ENCODE measurements at regions not wholly inside any gene's neighbourhood (a gene's known extent, or its start where the extent isn't known, plus 50 kb on each side); places are given as distances from the start of the nearest gene placed in this dataset.
A peak's percentile ranks its signal among the peaks of the same experiment; 100 is the strongest.

DNA sequence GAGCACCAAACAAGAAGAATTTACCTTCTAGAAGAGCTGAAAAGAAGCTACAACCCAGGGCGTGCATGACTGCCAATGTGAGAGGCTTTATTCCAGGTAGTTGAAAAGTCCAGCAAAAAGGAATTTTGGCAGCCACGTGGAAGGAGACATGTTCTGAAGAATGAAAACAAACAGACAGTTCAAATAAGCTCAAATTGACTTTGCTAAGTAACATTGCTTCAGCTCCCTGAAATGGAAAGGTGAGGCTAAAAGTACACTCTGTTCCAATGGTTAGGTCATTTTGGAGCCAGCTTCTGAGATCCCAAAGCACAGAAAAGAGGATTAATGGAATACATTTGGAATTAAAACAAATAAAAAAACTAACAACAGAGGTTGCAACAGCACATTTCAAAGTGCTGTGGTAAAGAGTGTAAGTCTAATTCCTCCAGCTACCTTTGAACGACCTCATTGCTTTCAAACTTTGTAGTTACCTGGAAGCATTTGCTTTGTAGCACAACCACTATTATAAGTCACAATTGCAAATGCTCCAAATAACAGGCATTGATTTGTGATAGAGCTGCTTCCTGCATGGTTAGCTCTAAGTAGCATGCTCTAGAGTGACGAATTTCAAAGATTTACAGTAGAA lies 405.3 kb upstream of the EDA2R start:
- H3K4me3 Mint-ChIP-seq = peak overlapping the region in 1 of 2 donors; percentile 12
- H3K4me3 ChIP-seq (replicated peaks in 1 of 3; ENCODE audit: low read depth in 2 of 3, low read length in 3 of 3) = no peak overlapping the region
- TF ChIP-seq, protein P1, sequence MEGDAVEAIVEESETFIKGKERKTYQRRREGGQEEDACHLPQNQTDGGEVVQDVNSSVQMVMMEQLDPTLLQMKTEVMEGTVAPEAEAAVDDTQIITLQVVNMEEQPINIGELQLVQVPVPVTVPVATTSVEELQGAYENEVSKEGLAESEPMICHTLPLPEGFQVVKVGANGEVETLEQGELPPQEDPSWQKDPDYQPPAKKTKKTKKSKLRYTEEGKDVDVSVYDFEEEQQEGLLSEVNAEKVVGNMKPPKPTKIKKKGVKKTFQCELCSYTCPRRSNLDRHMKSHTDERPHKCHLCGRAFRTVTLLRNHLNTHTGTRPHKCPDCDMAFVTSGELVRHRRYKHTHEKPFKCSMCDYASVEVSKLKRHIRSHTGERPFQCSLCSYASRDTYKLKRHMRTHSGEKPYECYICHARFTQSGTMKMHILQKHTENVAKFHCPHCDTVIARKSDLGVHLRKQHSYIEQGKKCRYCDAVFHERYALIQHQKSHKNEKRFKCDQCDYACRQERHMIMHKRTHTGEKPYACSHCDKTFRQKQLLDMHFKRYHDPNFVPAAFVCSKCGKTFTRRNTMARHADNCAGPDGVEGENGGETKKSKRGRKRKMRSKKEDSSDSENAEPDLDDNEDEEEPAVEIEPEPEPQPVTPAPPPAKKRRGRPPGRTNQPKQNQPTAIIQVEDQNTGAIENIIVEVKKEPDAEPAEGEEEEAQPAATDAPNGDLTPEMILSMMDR (IDR thresholded peaks at IDR 0.05) = no peak
- no peak overlapping the region for H3K27ac ChIP-seq (ENCODE audit: low read depth in 1 of 2, low read length in 2 of 2)
- H3K9ac ChIP-seq (ENCODE audit: insufficient read depth, low read length, poor library complexity, severe bottlenecking) = no peak overlapping the region
- peaks cover 0 to 6% of the 10 kb centered on the region in 2 donors for H3K9me3 ChIP-seq (replicated peaks in 1 of 2; ENCODE audit: control insufficient read depth in 1 of 2, insufficient read depth in 1 of 2, low read length in 2 of 2)
- H2AFZ ChIP-seq (ENCODE audit: insufficient read depth, low read depth, low read length, poor library complexity, severe bottlenecking) = no peak overlapping the region
- H3K27me3 ChIP-seq (ENCODE audit: control insufficient read depth in 2 of 2, insufficient read depth in 2 of 2, low read length in 2 of 2) = no peaks in the 10 kb centered on the region
- H3K4me1 ChIP-seq (ENCODE audit: control insufficient read depth in 1 of 2, insufficient read depth in 2 of 2, low read length in 2 of 2) = no peaks in the 10 kb centered on the region
- H3K9me3 Mint-ChIP-seq = peaks cover 0 to 4% (median 0%) of the 10 kb centered on the region in 7 donors
- H4K20me1 ChIP-seq (ENCODE audit: insufficient read depth, low read length) = no peaks in the 10 kb centered on the region
- H3K79me2 ChIP-seq (ENCODE audit: insufficient read depth, low read length) = no peaks in the 10 kb centered on the region
- no peaks in the 10 kb centered on the region for H3K27me3 Mint-ChIP-seq (ENCODE audit: low read depth in 3 of 3)
- no peak overlapping the region for H3K27ac Mint-ChIP-seq
- intact Hi-C loops (cut with micrococcal nuclease) = no loop called here
- WGBS (ENCODE audit: insufficient coverage) = no CpG with 5 or more reads among the region's 4 CpGs
- no peak for DNase-seq
- H3K4me1 Mint-ChIP-seq = no peaks in the 10 kb centered on the region
- no peaks in the 10 kb centered on the region for H3K36me3 Mint-ChIP-seq
- no peaks in the 10 kb centered on the region for H3K36me3 ChIP-seq (replicated peaks in 1 of 2; ENCODE audit: control insufficient read depth in 1 of 2, insufficient read depth in 2 of 2, low read length in 2 of 2)
- H3K4me2 ChIP-seq (replicated peaks; ENCODE audit: extremely low read depth, low read length, poor library complexity, severe bottlenecking) = no peak overlapping the region

DNA sequence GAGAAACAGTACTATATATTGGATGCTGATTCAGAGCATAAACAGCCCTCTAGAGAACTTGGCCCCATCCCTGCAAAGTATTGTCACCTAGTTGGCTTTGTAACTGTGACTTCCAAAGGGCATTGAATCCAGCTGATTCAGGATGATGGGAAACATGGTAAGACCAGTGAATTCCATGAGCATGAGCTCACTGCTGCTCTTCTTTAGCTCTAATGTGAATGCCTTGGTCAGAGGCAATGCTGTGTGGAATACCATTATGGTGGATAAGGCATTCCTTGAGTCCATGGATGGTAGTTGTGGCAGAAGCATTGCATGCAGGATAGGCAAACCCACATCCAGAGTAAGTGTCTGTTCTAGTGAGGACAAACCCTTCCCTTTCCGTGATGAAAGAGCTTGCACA lies 365.6 kb upstream of the EDA2R start:
- Histone ChIP-seq H3K9me3 (replicated peaks in 1 of 2; ENCODE audit: control insufficient read depth in 1 of 2, insufficient read depth in 1 of 2, low read length in 2 of 2) (peaks cover 26 to 32% of the 10 kb centered on the region in 2 donors), H3K27me3 (ENCODE audit: control insufficient read depth in 2 of 2, insufficient read depth in 2 of 2, low read length in 2 of 2) (no peaks in the 10 kb centered on the region), H3K4me1 (ENCODE audit: control insufficient read depth in 1 of 2, insufficient read depth in 2 of 2, low read length in 2 of 2) (no peaks in the 10 kb centered on the region), H3K4me3 (replicated peaks in 1 of 3; ENCODE audit: low read depth in 2 of 3, low read length in 3 of 3) (no peak overlapping the region), H3K79me2 (ENCODE audit: insufficient read depth, low read length) (no peaks in the 10 kb centered on the region), H3K36me3 (replicated peaks in 1 of 2; ENCODE audit: control insufficient read depth in 1 of 2, insufficient read depth in 2 of 2, low read length in 2 of 2) (no peaks in the 10 kb centered on the region), H3K9ac (ENCODE audit: insufficient read depth, low read length, poor library complexity, severe bottlenecking) (no peak overlapping the region), H3K27ac (ENCODE audit: low read depth in 1 of 2, low read length in 2 of 2) (no peak overlapping the region), H4K20me1 (ENCODE audit: insufficient read depth, low read length) (no peaks in the 10 kb centered on the region), H2AFZ (ENCODE audit: insufficient read depth, low read depth, low read length, poor library complexity, severe bottlenecking) (no peak overlapping the region), H3K4me2 (replicated peaks; ENCODE audit: extremely low read depth, low read length, poor library complexity, severe bottlenecking) (no peak overlapping the region)
- no peaks in the 10 kb centered on the region for H3K36me3 Mint-ChIP-seq
- no peaks in the 10 kb centered on the region for H3K4me1 Mint-ChIP-seq
- no CpG with 5 or more reads among the region's 1 CpG for WGBS (ENCODE audit: insufficient coverage)
- no peak overlapping the region for H3K4me3 Mint-ChIP-seq
- DNase-seq = no peak
- peaks cover 0 to 6% (median 0%) of the 10 kb centered on the region in 3 donors for H3K27me3 Mint-ChIP-seq (ENCODE audit: low read depth in 3 of 3)
- TF ChIP-seq, protein P1 (IDR thresholded peaks at IDR 0.05) = no peak
- peaks cover 7 to 23% (median 11%) of the 10 kb centered on the region in 7 donors for H3K9me3 Mint-ChIP-seq
- intact Hi-C loops (cut with micrococcal nuclease) = no loop called here
- H3K27ac Mint-ChIP-seq = no peak overlapping the region

Data from CD14-positive monocyte (primary cell).